ENCODE measurements at regions not wholly inside any gene's neighbourhood (a gene's known extent, or its start where the extent isn't known, plus 50 kb on each side); places are given as distances from the start of the nearest gene placed in this dataset.
"Not testable (repeated sequence)": the region's sequence is repeated elsewhere in the genome, so short reads cannot be mapped to it uniquely, and the experiment has no call there.

DNA sequence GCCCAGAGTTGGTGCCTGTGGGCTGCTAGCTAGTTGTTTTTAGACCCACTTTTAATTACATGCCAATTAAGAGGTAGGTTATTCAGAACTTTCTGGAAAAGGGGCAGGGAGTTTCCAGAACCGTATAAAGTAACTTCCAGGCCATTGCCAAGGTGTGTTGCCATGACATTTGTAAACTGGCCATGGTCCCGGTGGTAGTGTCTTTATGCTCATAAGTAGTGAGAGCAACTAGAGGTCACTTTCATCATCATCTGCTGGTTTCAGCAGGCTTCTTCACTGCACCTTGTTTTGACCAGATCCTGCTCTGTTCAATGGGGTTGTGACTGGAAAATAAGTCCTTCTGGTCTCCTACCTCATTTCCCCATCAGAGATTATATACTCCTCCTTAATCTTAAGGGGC lies 207.0 kb downstream of the FAM72C start:
- not testable (repeated sequence) for FAIRE-seq

DNA sequence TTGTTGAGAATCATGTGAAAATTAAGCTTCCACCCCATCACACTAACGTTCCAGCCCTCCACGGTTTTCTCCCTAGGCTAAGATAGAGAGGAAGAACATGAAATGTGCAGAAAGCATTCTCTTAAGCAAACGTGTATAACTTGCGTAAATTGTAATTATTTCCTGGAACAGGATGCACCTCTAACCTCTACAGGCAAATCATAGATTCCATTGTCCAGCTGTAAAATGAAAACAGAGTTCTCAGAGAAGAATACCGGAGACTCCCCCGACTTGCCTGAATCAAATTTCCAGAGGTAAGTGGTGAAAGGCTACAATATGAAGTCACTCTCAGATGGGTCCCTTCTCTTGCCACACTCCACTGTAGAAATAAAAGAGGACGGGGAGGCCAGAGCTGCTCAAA lies 211.4 kb downstream of the FAM72C start:
- not testable (repeated sequence) for FAIRE-seq

DNA sequence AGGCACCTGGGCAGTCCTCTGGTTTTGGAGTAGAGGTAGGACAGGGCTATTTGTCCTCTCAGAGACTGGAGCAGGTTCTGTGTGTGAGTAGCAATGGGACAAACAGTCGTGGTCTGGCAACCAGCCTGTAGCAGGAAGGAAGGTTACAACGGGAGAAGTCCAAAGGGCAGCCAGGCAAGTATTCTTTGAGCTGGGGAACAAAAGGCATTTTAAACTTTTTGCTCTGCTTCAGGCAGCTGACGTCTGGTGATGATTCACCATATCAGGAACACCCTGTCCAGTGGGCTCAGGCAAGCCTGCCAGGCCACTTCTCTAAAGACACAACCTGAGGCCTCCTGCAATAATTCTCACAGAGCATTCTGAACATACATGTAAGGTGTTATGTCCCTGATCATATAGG lies 215.8 kb downstream of the FAM72C start:
- not testable (repeated sequence) for FAIRE-seq

DNA sequence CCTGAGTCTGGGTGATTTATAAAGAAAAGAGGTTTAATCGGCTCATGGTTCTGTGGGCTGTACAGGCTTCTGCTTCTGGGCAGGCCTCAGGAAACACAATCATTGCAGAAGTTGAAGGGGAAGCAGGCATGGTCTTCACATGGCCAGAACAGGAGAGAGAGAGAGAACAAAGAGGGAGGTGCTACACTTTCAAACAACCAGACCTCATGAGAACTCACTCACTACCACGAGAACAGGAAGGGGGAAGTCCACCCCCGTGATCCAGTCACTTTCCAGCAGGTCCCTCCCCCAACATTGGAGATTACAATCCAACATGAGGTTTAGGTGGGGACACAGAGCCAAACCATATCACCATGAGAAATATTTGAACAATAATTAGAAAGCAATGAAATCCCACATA lies 222.9 kb downstream of the FAM72C start:
- no peak for FAIRE-seq

DNA sequence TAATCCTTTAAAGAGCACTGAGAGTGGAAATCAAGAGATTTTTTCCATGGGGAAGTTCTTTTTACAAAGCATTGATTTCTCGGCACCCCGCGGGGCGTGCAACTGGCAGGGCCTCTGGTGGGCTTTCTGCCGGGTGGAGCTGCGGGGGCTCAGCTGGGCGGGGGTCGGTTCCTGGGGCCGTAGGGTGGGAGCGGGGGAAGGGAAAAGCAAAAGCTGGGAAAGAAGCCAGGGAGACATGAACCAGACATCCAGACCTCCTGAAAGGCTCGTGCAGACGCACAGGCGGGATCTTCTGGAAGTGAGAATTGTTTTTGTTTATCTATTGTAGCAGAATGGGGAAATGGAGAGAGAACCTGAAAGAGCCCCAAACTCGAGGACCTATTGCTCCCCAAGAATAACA lies 235.2 kb downstream of the FAM72C start:
- no peak for FAIRE-seq

DNA sequence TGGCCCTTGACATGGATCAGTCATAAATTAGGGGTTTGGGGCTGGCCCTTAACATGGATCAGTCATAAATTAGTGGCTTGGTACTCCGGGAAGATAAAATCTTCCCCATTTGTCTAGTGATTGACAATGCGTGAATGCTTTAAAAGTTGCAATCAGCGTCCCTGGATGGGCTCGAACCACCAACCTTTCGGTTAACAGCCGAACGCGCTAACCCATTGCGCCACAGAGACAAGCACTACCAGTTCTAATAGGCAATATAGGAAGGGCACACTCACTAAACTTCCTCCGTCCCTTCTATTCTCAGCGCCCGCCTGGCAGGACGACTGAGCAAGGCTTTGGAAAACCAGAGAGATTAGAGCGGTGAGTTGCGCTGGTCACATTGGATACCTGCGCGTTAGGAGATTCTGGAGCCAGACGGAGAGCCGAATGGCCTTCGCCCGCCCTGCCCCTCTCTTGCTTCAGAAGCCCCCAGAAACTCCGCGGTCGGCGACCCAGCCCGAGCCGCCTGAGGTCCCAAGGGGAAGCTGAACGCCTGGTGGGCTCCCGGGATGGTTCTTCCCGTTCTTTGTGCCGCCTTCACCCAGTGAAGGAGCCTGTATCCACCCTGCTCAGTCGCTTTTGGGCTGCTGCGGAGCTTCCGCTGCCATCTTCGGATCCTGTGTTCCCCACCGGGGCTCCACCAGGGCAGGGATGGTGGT lies 235.9 kb downstream of the FAM72C start:
- peak; percentile 34 for FAIRE-seq

DNA sequence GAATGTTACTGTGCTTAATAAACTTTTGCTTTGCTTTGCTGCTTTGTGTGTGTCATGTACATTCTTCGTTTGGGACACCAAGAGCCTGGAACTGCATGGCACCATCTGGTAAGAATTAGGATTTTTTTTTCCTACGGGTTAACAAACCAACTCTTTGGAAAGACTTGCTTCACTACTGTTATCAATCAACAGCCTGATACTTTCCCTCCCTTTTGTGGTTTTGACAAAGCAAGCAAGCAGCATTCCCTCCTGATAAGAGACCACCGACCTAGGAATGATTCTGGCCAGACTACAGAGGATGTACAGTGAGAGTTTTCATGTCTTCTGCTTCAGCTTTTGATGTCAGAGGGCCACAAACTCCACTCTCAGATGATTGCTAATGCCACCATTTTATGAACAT lies 237.5 kb downstream of the FAM72C start:
- not testable (repeated sequence) for FAIRE-seq

DNA sequence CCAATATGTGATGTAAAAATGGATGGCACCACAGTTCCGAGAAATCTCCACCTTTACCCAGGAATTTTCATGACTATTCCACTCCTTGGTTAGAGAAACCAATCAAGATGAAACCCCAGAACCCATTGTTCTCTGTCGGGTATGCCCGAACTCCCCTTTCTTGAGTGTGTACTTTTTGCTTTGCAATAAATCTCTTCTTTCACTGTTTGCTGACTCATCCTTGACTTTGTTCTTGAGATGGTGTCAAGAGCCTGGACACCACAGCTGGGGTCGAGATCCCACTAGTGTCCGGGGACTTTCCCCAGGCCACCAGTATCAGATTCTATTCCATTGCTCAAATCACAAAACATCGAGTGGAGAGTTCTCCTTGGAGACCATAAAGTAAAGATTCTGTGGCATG lies 240.9 kb downstream of the FAM72C start:
- FAIRE-seq = not testable (repeated sequence)

DNA sequence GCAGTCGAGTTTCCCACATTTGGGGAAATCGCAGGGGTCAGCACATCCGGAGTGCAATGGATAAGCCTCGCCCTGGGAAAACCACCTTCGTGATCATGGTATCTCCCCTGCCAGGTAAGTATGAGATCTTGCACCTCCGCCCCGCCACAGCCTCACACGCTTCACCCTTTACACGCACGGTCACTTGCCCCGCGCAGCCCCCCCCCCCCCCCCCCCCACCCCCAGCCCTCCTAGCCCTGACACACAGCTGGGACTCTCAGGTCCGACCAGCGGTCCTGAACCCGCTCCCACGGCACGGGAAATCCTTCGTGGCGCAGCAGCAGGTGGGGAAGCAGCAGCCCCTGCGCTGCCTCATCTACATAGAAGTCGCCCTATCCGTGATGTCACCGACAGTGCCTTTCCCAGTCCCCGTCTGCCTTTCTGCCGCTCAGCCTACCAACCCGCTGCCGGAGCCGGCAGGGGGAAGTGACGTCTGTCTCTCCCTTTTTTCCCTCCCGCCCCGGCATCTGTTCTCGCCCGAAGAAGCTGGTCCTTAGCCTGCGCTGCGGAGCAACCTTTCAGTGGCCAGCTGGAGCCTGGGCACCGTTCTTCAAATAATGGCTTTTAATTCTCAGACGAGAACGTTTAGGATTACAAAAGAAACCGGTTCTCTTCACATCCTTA lies 242.2 kb downstream of the FAM72C start:
- FAIRE-seq = peak; percentile 97

DNA sequence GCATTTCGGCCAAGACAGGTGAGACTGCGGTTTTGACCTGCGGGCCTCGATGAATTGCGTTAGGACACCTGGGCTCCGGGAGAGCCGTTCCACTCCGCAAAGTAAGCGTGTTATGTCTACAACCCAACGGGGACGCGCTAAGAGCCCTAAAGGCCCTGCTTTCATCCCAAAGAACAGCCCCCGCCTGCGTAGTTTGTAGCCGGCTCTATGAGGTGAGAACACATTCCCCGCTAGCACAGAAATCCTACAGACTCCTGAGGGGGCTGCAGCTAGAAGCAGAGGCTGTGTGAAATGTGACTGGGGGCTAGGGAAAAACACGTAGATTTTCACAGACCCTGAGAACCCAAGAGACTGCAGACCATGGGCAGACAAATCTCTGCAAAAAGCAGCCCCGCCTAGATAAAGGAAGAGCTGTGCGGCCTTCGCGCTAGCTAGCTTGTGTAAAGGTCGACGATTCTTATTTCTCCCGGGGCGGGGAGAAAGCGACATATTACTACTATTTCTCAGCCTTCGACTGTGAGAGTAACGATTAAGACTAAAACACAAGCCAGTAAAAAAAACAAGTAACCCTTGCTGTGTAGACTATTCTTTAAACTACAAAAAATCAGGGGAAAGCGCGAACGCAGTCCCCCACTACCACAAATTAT lies 242.9 kb downstream of the FAM72C start:
- peak; percentile 98 for FAIRE-seq

DNA sequence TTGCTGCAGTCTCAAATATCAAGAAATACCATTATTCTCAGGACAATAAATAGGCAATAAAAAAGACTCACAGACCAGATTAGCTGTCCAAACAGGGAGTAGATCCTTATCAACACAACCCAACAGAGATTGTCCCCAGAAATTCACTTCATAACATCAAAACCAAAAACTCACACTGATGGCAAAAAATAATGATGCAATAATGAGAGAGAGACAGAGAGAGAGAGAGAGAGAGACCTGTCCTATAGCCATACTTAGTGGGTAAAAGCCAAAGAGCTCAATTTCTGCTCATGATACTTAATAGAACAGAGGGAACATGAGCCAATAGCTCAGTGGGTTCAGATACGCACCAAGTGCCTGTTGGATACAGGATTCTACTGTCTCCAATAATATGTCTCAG lies 244.5 kb downstream of the FAM72C start:
- FAIRE-seq = no peak

DNA sequence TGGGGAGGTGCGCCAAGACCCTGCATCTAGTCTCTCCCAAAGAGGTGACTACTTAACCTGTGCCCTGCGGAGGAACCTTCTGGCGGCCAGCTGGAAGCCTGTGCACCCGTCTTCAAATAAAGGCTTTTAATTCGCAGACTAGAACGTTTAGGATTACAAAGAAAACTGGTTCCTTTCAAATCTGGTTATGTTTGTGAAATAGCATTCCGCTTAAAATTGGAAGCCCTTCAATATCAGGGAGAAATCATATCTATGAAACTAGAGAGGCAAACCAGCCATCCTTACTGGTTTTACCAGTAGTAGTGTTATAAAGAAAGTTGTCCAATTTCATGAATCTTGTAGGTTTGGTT lies 250.8 kb downstream of the FAM72C start:
- FAIRE-seq = no peak

DNA sequence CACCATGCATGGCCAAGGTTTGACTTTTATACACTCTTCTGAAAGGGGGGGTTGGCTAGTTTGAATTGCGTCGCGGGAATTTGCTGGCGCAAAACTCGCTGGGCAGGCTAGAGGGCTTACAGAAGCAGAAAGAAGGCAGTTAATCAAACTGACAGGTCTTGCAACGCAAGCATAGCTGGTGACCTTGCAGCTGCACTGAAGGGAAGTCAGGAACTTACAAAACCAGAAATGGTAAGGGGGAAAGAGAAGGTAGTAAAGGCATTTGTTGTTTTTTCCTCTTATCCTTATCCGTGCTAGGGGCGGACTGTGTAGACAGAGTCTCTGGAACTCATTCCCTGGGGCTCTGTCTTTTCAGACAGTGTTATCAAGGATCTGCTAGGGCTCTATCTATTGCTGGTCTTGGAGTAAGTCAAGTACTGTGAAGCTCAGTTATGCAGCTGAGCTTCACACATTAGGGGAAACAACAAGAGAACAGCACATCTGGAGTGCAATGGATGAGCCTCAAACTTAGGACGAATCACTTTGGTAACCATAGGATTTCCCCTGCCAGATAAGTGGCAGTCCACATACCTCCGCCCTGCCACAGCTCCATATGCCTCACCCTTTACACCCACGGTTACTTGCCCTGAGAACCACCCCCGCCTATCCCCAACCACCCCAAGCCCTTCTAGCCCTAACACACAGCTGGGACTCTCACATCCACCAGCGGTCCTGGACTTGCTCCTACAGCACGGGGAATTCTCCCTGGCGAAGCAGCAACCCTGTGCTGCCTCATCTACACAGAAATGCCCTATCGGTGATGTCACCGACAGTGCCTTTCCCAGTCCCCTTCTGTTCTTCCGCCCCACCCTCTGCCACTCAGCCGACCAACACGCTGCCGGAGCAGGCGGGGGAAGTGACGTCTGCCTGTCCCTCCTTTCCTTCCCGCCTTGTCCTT lies 251.4 kb downstream of the FAM72C start:
- FAIRE-seq = no peak

DNA sequence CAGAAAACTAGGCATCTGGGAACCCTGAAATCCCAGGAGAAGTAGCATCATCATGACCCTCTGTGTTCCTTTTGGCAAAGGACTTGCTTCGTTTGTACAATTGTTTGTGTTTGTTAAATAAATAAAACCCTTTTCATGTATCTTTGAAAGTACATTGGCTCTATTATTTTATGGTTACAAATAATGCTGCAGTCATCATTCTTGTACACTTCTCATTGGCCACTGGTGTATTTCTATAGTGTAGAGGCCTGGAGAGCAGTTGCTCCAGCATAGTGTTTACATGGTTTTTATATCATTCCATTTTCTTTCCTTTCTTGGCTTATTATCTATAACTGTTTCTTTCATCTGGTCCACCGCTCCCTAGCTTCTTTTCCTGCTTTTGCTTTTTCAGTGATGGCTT lies 253.3 kb downstream of the FAM72C start:
- no peak for FAIRE-seq

DNA sequence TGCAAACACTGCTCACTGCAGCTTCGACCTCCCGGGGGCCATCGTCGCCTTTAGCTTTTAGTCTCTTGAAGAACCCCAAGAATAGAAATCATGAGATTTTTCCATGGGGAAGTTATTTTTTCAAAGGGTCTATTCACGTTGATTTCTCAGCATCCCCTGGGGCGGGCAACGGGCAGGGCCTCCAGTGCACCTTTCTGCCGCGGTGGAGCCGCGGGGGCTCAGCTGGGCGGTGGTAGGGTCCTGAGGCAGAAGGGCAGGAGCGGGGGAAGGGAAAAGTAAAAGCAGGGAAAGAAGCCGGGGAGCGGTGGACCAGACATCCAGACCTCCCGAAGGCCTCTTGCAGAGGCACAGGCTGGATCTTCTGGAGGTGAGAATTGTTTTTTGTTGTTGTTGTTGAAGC lies 253.8 kb downstream of the FAM72C start:
- FAIRE-seq = no peak

DNA sequence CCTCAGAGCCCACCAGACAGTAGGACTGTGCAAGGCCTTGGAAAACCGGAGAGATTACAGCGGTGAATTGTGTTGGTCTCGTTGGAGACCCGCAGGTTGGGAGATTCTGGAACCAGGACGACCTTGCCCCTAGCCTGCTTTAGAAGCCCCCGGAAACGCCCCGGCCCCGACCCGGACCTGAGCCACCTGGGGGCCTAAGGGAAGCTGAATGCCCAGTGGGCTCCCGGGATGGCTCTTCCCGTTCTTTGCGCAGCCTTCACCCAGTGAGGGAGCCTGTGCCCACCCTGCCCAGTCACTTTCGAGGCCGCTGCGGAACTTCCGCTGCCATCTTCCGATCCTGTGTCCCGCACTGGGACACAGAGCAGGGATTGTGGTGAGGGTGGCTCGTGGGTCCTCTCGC lies 254.4 kb downstream of the FAM72C start:
- FAIRE-seq = no peak

DNA sequence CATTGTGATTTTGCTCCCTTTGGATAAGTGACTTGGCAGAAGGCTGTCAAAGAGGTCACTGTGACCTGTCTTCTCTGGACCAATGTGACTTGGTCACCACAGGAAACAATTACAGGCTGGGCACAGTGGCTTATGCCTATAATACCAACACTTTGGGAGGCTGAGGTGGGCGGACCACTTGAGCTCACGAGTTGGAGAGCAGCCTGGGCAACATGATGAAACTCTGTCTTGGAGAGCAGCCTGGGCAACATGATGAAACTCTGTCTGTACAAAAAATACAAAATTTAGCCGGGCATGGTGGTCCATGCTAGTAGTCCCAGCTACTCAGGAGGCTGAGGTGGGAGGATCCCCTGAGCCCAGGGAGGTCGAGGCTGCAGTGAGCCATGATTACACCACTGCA lies 256.9 kb downstream of the FAM72C start:
- not testable (repeated sequence) for FAIRE-seq

DNA sequence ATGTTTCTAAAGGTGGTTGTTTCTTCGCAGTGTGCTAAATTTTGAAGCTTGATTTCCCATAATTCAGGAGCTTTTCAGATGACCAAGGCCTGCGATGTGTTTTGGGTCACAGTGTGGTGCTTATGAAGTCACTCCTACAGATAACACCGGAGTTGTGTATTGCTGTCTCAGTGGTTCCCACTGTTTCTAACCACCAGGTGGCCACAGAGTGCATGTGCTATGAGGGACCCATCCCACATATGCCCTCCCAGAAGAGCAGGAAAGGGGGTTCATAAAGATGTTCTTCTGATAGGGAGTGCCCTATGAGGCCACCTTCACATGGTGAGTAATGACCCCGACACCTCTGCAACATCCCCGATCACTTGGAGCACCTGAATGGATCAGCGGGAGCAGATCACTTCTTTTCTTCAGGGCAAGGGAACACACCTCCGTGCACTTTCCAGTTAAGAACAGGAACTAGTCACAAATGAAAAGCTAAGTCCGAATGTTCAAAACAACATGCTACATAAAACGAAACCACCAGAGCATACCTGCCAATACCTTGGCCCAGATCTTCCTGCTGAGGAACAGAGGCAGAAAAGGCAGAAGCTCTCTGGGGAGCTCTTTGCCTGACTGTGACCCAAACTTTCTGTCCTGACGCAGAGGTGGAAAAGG lies 262.1 kb downstream of the FAM72C start:
- FAIRE-seq = peak; percentile 91

DNA sequence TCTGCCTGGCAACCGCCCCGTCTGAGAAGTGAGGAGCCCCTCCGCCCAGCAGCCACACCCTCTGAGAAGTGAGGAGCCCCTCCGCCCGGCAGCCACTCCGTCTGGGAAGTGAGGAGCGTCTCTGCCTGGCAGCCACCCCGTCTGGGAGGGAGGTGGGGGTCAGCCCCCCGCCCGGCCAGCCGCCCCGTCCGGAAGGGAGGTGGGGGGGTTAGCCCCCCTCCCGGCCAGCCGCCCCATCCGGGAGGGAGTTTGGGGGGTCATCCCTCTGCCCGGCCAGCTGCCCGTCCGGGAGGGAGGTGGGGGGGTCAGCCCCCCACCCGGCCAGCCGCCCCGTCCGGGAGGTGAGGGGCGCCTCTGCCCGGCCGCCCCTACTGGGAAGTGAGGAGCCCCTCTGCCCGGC lies 269.0 kb downstream of the FAM72C start:
- not testable (repeated sequence) for FAIRE-seq

DNA sequence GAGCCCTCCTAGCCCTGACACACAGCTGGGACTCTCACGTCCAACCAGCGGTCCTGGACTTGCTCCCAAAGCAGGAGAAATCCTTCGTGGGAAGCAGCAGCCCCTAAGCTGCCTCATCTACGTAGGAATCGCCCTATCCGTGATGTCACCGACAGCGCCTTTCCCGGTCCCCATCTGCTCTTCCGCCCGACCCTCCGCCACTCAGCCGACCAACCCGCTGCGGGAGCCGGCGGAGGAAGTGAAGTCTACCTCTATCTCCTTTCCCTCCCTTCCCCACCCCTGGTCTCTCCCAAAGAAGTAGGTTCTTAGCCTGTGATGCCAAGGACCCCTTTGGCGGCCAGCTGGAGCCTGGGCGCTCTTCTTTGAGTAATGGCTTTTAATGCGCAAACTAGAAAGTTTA lies 272.1 kb downstream of the FAM72C start:
- no peak for FAIRE-seq

DNA sequence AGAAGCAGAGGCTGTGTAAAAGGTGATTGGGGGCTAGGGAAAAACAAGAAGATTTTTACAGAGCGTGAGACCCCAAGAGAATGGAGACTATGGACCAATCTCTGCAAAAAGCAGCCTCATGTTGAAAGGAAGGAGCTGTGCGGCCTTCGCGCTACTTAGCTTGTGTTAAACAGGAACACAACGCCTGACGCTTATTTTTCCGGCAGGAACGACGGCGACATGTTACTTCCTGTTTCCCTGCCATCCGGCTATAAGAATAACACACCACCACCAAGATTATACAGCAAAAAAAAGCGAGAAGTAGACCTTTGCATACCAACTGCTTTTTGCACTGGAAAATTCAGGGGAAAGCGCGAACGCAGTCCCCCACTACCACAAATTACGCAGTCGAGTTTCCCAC lies 272.7 kb downstream of the FAM72C start:
- no peak for FAIRE-seq

DNA sequence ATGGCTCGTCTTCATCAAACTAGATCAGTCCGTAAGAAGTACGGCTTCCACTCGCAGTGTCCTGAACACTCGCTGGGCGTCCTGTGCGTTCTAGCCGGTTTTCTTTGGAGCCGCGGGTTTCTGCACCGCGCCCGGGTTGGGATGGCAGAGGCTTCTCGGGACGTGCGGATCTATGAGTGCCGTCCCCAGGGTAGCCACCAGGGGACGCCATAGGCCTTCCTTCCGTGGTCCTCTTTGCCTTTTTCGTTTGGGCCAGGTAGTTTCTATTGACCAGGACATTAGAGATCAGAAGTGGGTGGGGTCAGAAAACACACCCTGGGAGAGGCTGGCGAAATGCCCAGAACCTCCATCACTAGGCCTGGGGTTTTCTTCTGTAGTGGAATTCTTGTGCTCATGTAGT lies 273.8 kb downstream of the FAM72C start:
- FAIRE-seq = peak; percentile 47

DNA sequence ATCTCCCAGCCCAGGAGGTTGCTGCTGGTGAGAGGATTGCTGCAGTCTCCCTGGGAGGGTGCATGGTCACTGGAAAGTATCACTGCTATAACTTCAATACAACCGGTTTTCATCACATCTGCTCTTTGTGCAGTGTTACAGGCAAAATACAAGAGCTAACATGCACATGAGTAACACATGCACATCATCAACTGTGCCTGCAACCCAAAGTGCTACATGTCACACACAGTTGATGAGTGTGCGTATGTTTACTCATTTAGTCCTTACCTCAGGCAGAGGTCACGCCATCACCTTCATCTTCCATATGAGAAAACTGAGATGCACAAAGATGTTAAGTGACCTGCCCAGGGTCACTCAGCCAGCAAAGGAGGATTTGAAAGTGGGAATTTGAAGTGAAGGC lies 277.7 kb downstream of the FAM72C start:
- FAIRE-seq = no peak

Data from TTC549 (cell line).